Karpas-422 (cell line): ENCODE measurements at regions not wholly inside any gene's neighbourhood (a gene's known extent, or its start where the extent isn't known, plus 50 kb on each side); places are given as distances from the start of the nearest gene placed in this dataset.

Source experiments
- DNase-seq: peaks from one replicate; pipeline ENCODE4 v3.0.0-alpha.2; 2015
- H2AFZ ChIP-seq: fragments of 200-600 bp; sonication (generic); 2 replicates; pipeline ENCODE4 v1.6.1; 2014; ENCODE audit warnings: antibody characterized with exemption, low read length, mixed read lengths
- H3K27ac ChIP-seq: fragments of 200-600 bp; sonication (generic); 2 replicates; pipeline ENCODE4 v1.5.1; 2014; ENCODE audit warnings: mild to moderate bottlenecking, low read length, moderate library complexity
- H3K27me3 ChIP-seq: fragments of 200-600 bp; sonication (generic); 2 replicates; pipeline ENCODE4 v1.6.1; 2014; ENCODE audit warnings: low read length, mixed read lengths
- H3K36me3 ChIP-seq: fragments of 200-600 bp; sonication (generic); 2 replicates; pipeline ENCODE4 v1.6.1; 2014; ENCODE audit warnings: low read length, mixed read lengths; ENCODE audit not compliant: insufficient read depth
- H3K4me1 ChIP-seq: fragments of 200-600 bp; sonication (generic); 2 replicates; pipeline ENCODE4 v1.6.1; 2014; ENCODE audit warnings: mild to moderate bottlenecking, low read length, mixed read lengths
- H3K4me2 ChIP-seq: fragments of 200-600 bp; sonication (generic); 2 replicates; pipeline ENCODE4 v1.6.1; 2014; ENCODE audit warnings: low read length, low read depth, mild to moderate bottlenecking; ENCODE audit not compliant: poor library complexity, severe bottlenecking
- H3K4me3 ChIP-seq: fragments of 200-600 bp; sonication (generic); 2 replicates; pipeline ENCODE4 v1.5.1; 2014; ENCODE audit warnings: mild to moderate bottlenecking, antibody characterized with exemption, low read length, mixed read lengths
- H3K79me2 ChIP-seq: fragments of 200-600 bp; sonication (generic); 2 replicates; pipeline ENCODE4 v1.6.1; 2014; ENCODE audit warnings: mild to moderate bottlenecking, low read length, mixed read lengths
- H3K9ac ChIP-seq: fragments of 200-600 bp; sonication (generic); 2 replicates; pipeline ENCODE4 v1.6.0; 2014; ENCODE audit warnings: low read length
- H3K9me2 ChIP-seq: fragments of 200-600 bp; sonication (generic), shearing (Covaris generic); replicated peaks from 2 replicates; pipeline ENCODE4 v1.6.0; 2014; ENCODE audit warnings: mild to moderate bottlenecking, low read length, moderate library complexity; ENCODE audit not compliant: insufficient read depth
- H3K9me3 ChIP-seq: fragments of 300-700, 200-600 bp; sonication (generic); 2 replicates; pipeline ENCODE4 v1.6.1; 2014; ENCODE audit warnings: low read length, mixed read lengths
- H4K20me1 ChIP-seq: fragments of 200-600 bp; sonication (generic); 2 replicates; pipeline ENCODE4 v1.6.1; 2014; ENCODE audit warnings: mild to moderate bottlenecking, antibody characterized with exemption, low read length, low read depth; ENCODE audit not compliant: insufficient read depth

DNA sequence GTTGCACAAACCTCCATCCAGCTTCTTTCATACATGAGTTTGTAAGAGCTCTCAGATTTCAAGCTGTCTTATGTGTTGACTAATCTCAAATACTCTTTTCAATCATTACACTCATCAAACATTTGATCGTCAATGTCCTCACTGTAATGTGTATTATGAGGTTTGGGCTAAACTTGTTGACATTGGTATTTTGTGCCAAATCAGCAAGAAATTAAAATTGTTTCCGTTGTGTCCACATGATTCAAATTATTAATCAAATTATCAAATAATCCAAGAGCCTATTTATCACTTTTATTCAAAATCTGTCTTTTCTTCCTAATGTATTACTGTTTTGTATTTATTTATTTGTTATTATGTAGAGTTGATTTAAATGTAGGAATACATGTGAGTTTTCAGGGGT, 283.4 kb downstream of the GAS1 start:
- no peak for DNase-seq
- no peak overlapping the region for H3K4me2 ChIP-seq
- no peak overlapping the region for H3K4me3 ChIP-seq
- H3K27me3 ChIP-seq, result no peaks in the 10 kb centered on the region
- no peak overlapping the region for H3K9ac ChIP-seq
- H3K36me3 ChIP-seq, result no peaks in the 10 kb centered on the region
- no peaks in the 10 kb centered on the region for H4K20me1 ChIP-seq
- H3K27ac ChIP-seq, result no peak overlapping the region
- H3K9me3 ChIP-seq, result no peaks in the 10 kb centered on the region
- H3K4me1 ChIP-seq, result no peaks in the 10 kb centered on the region
- H3K79me2 ChIP-seq, result no peaks in the 10 kb centered on the region
- no peaks in the 10 kb centered on the region for H3K9me2 ChIP-seq
- H2AFZ ChIP-seq, result no peak overlapping the region

GRCh38 chr9:86662890-86663468, 284.3 kb downstream of the GAS1 start:
- Histone ChIP-seq H3K79me2 (no peaks in the 10 kb centered on the region), H3K27me3 (no peaks in the 10 kb centered on the region), H3K36me3 (no peaks in the 10 kb centered on the region), H3K27ac (no peak overlapping the region), H4K20me1 (no peaks in the 10 kb centered on the region), H3K9me2 (no peaks in the 10 kb centered on the region), H3K4me1 (no peaks in the 10 kb centered on the region), H3K4me2 (no peak overlapping the region), H3K4me3 (no peak overlapping the region), H3K9ac (no peak overlapping the region), H2AFZ (no peak overlapping the region), H3K9me3 (no peaks in the 10 kb centered on the region)
- DNase-seq, result no peak

GRCh38 chr9:86660146-86660943, 287.0 kb downstream of the GAS1 start:
- DNase-seq, result no peak
- Histone ChIP-seq H3K9ac (no peak overlapping the region), H3K27ac (no peak overlapping the region), H3K4me2 (no peak overlapping the region), H3K9me3 (no peaks in the 10 kb centered on the region), H3K36me3 (no peaks in the 10 kb centered on the region), H3K4me3 (no peak overlapping the region), H3K9me2 (no peaks in the 10 kb centered on the region), H2AFZ (no peak overlapping the region), H3K27me3 (no peaks in the 10 kb centered on the region), H3K79me2 (no peaks in the 10 kb centered on the region), H4K20me1 (no peaks in the 10 kb centered on the region), H3K4me1 (no peaks in the 10 kb centered on the region)

DNA sequence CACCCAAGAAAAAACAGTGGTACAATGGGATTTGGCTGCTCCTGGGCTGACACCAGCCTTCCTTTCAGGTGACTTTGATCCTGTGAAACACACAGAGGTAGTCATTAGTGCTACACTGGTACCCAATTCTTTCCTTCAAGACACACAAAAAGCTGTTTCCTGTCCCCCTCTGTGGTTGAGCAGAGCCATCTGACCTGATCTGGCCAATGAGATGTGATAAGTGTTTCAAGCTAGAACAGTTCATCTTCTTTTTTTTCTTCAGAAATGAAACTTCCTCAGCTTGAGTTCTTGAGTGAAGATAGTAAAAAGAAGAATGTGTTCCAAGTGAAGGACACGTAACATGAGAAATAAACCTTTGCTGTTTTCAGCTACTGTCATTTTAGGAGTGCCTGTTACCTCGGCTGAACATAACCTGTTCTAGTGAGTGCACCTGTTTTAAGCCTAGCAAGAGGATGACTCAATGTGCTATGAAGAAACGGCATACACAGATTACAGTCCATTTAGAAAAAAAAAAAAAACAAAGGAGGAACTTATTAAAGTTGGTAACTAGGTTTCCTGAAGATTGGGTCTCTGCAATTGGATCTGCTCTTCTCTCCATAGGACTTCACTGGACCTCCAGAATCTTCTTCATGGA, 287.8 kb downstream of the GAS1 start:
- no peaks in the 10 kb centered on the region for H3K4me1 ChIP-seq
- H3K79me2 ChIP-seq, result no peaks in the 10 kb centered on the region
- H3K36me3 ChIP-seq, result no peaks in the 10 kb centered on the region
- H2AFZ ChIP-seq, result no peak overlapping the region
- no peak overlapping the region for H3K4me3 ChIP-seq
- no peak overlapping the region for H3K27ac ChIP-seq
- no peaks in the 10 kb centered on the region for H3K27me3 ChIP-seq
- no peak for DNase-seq
- no peaks in the 10 kb centered on the region for H3K9me2 ChIP-seq
- H3K4me2 ChIP-seq, result no peak overlapping the region
- no peaks in the 10 kb centered on the region for H3K9me3 ChIP-seq
- H4K20me1 ChIP-seq, result no peaks in the 10 kb centered on the region
- no peak overlapping the region for H3K9ac ChIP-seq

DNA sequence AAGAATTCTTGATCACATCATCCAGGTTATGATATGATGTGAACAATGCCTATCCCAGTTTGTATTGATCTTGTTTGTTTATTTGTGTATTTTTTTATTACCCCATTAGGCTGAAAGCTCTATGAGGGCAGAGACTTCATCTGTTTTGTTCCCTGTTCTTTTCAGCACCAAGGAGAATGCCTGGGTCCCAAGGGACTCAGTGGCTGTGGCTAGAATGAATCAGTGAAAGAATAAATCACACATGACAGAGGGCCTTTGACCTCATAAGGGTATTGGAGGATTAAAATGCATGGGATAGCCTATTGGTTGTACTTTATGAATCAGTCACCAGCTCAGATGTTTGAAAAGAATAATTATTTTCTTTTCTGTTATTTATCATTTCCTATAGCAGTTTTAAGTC, 292.2 kb downstream of the GAS1 start:
- DNase-seq, result no peak
- Histone ChIP-seq H3K27me3 (no peaks in the 10 kb centered on the region), H3K9ac (no peak overlapping the region), H3K9me3 (no peaks in the 10 kb centered on the region), H4K20me1 (no peaks in the 10 kb centered on the region), H3K4me1 (no peaks in the 10 kb centered on the region), H2AFZ (no peak overlapping the region), H3K27ac (no peak overlapping the region), H3K36me3 (no peaks in the 10 kb centered on the region), H3K9me2 (no peaks in the 10 kb centered on the region), H3K4me3 (no peak overlapping the region), H3K4me2 (no peak overlapping the region), H3K79me2 (no peaks in the 10 kb centered on the region)

DNA sequence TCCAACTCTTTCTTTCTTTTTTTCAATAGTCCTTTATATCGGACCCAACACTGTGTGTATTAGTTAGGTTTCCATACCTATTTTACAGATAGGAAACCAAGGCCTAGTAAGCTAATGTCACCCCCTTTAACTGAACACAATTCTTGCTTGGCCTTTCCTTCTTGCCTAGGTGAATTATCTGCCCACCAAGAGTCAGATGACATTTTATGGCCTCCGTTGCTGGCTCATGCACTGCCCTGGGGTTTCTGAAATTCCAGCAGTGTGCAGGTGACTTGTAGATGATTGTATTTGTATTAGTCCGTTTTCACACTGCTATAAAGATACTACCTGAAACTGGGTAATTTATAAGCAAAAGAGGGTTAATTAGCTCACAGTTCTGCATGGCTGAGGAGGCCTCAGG, 293.8 kb downstream of the GAS1 start:
- Histone ChIP-seq H4K20me1 (no peaks in the 10 kb centered on the region), H3K9ac (no peak overlapping the region), H3K9me2 (no peaks in the 10 kb centered on the region), H3K4me3 (no peak overlapping the region), H3K27ac (no peak overlapping the region), H3K36me3 (no peaks in the 10 kb centered on the region), H3K9me3 (no peaks in the 10 kb centered on the region), H3K27me3 (no peaks in the 10 kb centered on the region), H3K79me2 (no peaks in the 10 kb centered on the region), H3K4me2 (no peak overlapping the region), H2AFZ (no peak overlapping the region), H3K4me1 (no peaks in the 10 kb centered on the region)
- no peak for DNase-seq

DNA sequence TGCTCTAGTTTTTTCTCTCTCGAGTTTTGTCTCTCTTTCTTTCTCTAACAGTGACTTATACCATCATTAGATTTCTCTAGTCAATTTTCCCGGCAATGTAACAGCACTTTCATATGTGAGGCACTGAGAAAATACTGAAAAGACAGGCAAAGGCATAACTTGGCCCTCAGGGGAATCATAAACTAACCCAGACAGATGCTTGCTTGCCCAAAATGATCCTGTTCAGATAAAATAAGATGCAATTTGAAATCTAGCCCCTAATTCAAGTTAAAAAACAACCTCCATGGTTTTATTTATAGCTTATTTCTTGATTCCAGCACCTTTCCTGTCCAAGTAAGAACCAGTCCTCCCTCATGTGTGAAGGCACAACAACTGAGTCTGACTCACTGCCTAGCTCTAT, 294.6 kb downstream of the GAS1 start:
- Histone ChIP-seq H2AFZ (no peak overlapping the region), H3K4me3 (no peak overlapping the region), H3K9me2 (no peaks in the 10 kb centered on the region), H3K4me1 (no peaks in the 10 kb centered on the region), H3K27me3 (no peaks in the 10 kb centered on the region), H3K36me3 (no peaks in the 10 kb centered on the region), H4K20me1 (no peaks in the 10 kb centered on the region), H3K27ac (no peak overlapping the region), H3K79me2 (no peaks in the 10 kb centered on the region), H3K4me2 (no peak overlapping the region), H3K9ac (no peak overlapping the region), H3K9me3 (no peaks in the 10 kb centered on the region)
- DNase-seq, result no peak

DNA sequence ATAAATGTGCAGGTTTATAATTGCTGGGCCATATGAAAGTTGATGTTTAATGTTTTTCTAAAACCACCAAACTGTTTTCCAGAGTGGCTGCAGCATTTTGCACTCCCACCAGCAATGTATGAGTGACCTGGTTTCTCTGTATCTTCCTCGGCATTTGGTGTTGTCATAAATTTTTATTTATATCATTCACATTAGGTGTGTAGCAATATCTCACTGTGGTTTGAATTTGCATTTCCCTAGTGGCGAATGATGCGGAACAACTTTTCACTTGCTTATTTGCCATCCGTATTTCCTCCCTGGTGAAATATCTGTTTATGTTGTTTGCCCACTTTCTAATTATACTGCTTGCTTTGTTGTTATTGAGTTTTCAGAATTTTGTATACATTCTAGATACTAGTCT, 295.7 kb upstream of the TUT7 start:
- H4K20me1 ChIP-seq, result no peaks in the 10 kb centered on the region
- no peaks in the 10 kb centered on the region for H3K9me2 ChIP-seq
- no peak overlapping the region for H3K4me2 ChIP-seq
- no peak overlapping the region for H3K27ac ChIP-seq
- H3K9ac ChIP-seq, result no peak overlapping the region
- no peak for DNase-seq
- H3K9me3 ChIP-seq, result no peaks in the 10 kb centered on the region
- H3K4me1 ChIP-seq, result no peaks in the 10 kb centered on the region
- no peaks in the 10 kb centered on the region for H3K79me2 ChIP-seq
- no peak overlapping the region for H3K4me3 ChIP-seq
- no peaks in the 10 kb centered on the region for H3K27me3 ChIP-seq
- H2AFZ ChIP-seq, result no peak overlapping the region
- H3K36me3 ChIP-seq, result no peaks in the 10 kb centered on the region
